ENCODE measurements at regions not wholly inside any gene's neighbourhood (a gene's known extent, or its start where the extent isn't known, plus 50 kb on each side); places are given as distances from the start of the nearest gene placed in this dataset.
"Not testable (repeated sequence)": the region's sequence is repeated elsewhere in the genome, so short reads cannot be mapped to it uniquely, and the experiment has no call there.

DNA sequence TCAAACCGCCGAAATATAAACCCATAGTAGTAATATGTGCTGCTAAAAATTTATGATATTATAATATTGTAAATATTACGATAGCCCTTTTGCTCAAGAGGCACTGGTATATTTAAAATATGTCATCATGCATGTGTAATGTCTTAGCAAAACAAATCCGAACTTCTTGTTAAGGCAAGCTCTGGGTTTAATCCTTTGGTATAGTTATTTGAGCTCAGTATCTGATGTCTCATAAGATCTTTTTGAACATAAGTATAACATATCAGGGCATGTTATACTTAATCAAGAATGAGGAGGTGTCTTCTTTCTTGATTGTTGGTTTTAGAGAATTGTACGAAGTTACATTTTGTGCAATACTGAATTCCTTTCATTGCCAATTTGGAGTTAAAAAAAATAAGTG is 154.1 kb upstream of the CBLB start:
- no peak for DNase-seq (ENCODE audit: low read depth in 2 of 2)

DNA sequence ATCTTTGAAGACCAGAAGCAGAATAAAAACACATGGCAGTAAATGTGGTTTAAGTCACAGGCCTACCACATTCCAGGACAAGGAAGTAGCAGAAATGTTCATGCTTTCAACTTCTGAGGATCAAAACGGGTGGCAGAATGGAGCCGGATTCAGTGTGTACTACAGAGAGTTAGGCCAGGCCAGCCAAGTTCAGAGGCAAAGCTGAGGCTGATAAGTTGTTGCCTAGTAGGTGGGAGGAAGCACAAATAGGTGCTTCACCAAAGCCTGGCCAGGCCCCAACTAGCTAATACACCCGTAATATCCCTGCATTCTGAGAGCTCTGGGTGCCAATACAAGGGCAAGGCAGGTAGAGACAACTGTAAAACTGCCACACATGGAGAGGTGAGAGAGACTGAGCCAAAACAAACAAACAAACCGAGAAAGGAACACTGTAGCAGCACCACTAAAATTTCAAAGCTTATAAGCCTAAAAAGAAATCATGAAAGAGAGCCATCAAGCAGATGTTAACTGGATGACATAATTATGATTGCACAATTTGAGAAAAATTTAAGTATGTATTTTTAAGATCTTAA is 156.4 kb upstream of the CBLB start:
- no peak for DNase-seq (ENCODE audit: low read depth in 2 of 2)

GRCh38 chr3:106029954-106030626 is 161.3 kb upstream of the CBLB start:
- DNase-seq (ENCODE audit: low read depth in 2 of 2) = no peak

DNA sequence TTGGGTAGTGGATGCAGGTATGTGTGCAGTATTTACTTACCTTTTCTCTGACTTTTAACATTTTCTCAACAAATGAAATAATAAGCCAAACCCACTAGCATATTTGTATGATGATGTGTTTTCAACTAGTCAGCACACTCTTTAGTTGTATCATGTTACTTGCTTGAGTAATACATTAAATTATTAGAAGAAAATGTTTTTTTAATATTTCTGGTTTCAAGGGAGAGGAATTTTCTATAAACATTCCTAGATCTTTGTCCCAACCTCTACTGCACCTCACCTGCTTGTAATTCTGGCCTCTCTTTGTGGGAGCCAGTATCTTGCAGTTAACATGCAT is 161.8 kb upstream of the CBLB start:
- no peak for DNase-seq (ENCODE audit: low read depth in 2 of 2)

DNA sequence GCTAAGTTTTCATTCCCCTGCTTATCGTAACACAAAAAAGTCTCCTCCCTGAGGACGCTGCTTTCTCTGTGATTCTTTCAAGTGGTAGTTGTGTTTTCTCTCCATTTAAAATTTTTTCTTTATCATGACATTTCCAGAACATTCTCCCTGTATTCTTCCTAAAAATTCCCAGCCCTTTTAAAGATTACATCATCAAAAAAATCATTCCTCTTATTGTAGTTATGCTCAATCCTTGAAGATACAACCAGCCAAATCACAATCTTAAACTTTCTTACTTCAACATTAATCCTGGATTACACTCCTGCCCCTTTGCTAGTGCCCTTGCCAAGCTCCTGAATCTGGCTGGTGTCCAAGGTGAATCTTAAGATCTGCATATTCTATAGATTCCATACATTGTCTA is 163.7 kb upstream of the CBLB start:
- no peak for DNase-seq (ENCODE audit: low read depth in 2 of 2)

DNA sequence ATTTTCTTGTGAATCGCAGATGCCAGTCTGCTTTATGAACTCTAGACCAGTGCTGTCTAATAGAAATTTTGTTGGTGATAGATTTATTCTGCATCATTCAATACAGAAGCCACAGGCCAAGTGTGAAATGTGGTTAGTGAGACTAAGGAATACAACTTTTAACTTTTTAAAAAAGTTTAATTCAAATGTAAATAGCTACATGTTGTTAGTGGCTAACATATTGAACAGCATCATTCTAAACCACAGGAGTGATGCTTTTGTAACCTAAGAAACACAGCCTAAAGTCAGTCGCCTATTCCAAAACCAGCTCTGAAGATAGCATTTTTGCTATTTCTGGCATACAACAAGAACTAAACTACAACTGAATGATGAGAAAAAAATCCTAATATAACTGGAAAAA is 164.8 kb upstream of the CBLB start:
- DNase-seq (ENCODE audit: low read depth in 2 of 2) = no peak

- no peak for DNase-seq (ENCODE audit: low read depth in 2 of 2)
Measured at GRCh38 chr3:106034313-106034712, 165.5 kb upstream of the CBLB start.

- DNase-seq (ENCODE audit: low read depth in 2 of 2) = no peak
Measured at GRCh38 chr3:106035619-106036018, 166.8 kb upstream of the CBLB start.

GRCh38 chr3:106036696-106037095 is 167.9 kb upstream of the CBLB start:
- no peak for DNase-seq (ENCODE audit: low read depth in 2 of 2)

DNA sequence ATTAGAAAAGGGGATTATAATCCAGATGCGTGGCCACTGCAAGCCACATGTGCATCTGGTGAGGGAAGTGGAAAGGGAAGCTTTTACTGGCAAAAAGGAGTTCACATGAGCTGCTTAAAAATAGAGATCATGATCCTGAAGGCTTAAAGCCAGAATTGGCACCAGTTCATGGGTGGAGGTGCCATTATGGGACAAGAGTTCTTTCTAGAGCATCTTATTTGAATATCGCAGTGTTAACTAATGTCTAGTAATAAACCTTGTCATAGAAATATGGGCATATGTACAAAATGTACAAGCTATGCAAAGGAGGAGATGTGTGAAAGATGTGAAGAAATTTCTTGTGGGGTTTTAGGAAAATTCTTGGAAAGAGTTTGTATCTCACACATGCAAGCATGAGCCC is 178.4 kb upstream of the CBLB start:
- DNase-seq (ENCODE audit: low read depth in 2 of 2) = no peak

- no peak for DNase-seq (ENCODE audit: low read depth in 2 of 2)
Measured at GRCh38 chr3:106048946-106049481, 180.2 kb upstream of the CBLB start.

DNA sequence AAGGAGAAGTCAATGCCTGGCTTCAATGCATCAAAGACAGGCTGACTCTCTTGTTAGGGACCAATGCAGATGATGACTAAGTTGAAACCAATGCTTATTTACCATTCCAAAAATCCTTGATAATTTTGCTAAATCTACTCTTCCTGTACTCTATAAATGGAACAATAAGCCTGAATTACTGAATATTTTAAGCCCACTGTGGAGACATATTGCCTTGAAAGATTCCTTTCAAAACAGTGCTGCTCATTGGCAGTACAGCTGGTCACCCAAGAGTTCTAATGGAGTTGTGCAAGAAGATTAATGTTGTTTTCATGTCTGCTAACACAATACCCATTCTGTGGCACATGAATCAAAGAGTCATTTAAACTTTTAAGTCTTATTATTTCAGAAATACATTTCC is 181.0 kb upstream of the CBLB start:
- DNase-seq (ENCODE audit: low read depth in 2 of 2) = no peak

DNA sequence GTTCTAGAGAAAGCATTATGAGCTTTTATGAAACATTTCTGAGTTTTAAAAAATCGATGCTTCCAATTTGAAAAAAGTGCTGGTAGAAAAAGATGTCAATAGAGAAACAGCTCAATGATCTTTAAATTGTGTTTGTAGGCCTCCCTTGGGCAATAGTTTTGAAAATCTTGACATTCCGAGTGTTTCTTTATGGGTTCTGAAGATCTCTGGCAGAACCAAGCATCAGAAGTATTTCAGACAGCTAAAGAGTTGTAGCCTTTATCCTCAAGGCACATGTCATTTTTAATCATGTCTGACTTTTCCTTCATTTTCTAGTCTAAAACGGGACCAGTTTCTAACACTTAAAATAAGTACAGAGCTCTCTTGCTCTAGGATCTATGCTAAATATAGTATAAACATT is 188.1 kb upstream of the CBLB start:
- DNase-seq (ENCODE audit: low read depth in 2 of 2) = no peak

DNA sequence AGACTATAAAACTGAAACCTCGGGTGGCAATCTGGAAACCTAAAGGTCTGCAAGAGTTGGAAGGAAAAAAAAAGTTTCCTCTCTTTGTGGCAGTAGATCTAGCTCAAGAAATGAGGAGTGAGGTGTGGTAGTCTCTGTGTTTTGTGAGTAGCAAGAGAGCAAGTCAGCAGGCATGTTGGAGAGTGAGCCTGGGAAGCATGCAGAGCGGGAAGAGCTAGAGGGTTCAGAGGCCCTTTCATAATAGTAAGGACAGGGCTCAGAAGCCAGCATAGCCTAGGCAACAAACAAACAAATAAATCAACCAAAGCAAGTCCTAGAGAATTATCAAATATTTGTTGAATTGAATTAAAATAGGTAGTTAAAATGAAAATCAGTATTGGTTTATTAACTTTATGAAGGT is 189.7 kb upstream of the CBLB start:
- no peak for DNase-seq (ENCODE audit: low read depth in 2 of 2)

- DNase-seq (ENCODE audit: low read depth in 2 of 2) = no peak
Measured at GRCh38 chr3:106059953-106060517, 191.2 kb upstream of the CBLB start.

DNA sequence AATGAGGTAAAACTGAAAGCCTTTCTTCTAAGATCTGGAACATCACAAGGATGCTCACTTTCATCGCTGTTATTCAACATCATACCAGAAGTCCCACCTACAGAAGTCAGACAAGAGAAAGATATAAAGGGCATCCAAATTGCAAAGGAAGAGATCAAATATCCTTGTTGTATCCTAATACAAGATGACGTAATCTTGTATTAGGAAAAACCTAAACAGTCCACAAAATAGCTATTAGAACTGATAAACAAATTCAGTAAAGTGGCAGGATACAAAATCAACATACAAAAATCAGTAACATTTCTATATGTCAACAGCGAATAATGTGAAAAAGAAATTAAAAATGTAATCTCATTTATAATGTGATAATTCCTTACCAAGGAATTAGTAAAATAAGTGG is 195.1 kb upstream of the CBLB start:
- no peak for DNase-seq (ENCODE audit: low read depth in 2 of 2)

GRCh38 chr3:106065831-106066230 is 197.0 kb upstream of the CBLB start:
- no peak for DNase-seq (ENCODE audit: low read depth in 2 of 2)

DNA sequence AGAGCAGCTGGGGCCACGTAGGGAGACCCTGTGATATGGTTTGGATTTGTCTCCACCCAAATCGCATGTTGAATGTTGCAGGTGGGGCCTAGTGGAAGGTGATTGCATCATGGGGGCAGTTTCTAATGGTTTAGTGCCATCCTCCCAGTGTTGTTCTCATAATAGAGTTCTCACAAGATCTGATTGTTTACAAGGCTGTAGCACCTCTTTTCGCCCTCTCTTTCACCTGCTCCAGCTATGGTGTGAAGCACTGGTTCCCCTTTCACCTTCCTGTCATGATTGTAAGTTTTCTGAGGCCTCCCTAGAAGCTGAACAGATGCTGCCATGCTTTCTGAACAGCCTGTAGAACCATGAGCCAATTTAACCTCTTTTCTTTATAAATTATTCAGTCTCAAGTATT is 198.9 kb upstream of the CBLB start:
- DNase-seq (ENCODE audit: low read depth in 2 of 2) = no peak

GRCh38 chr3:106068381-106068780 is 199.6 kb upstream of the CBLB start:
- no peak for DNase-seq (ENCODE audit: low read depth in 2 of 2)

DNA sequence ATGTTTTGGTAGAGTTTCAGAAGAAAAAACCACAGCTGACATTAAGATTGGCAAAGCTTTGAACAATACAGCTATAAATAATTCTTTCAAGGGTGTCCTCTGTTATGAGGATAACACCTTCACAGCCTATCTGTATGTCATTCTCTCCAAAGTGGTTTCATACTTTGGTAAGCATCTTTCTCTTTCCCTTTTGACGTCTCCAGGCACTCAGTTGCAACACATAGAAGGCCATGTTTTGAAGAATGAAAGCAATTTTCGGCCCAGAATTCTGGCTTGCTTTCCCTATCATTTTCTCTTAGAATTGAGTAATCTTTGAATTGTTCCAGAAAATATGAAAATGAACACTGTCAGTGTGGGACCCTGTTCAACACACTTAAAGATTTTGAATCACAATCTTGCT is 200.0 kb upstream of the CBLB start:
- DNase-seq (ENCODE audit: low read depth in 2 of 2) = no peak

- no peak for DNase-seq (ENCODE audit: low read depth in 2 of 2)
Measured at GRCh38 chr3:106070187-106070586, 201.4 kb upstream of the CBLB start.

DNA sequence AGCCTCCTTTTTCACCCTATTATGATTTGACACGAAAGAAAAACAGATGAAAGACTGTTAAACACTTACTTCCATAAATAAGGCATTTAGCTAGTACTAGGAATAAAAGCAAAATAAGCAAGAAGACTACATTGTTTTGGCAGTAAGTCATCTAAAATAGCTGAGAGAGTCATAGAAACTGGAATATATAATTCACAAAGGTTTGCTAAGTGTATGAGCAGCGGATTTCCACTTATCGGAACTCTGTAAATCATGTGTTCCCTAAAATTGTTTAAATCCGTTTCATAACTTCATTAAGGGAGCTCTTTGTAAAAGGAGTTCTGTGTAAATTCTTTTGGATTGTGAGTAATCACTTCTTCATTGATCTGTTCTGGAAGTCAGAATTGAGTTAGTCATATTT is 202.5 kb upstream of the CBLB start:
- no peak for DNase-seq (ENCODE audit: low read depth in 2 of 2)

DNA sequence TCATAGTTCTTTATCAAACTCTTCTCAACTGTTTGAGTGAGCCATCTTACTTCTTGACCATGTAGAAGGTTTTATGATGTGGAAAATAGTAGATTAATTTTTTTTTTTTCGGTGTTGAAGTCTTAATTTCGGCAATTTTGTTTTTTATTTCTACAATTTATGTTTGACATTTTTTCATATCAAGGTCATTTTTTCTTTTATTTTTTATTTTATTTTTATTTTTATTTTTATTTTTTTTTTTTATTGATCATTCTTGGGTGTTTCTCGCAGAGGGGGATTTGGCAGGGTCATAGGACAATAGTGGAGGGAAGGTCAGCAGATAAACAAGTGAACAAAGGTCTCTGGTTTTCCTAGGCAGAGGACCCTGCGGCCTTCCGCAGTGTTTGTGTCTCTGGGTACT is 203.8 kb upstream of the CBLB start:
- DNase-seq (ENCODE audit: low read depth in 2 of 2) = not testable (repeated sequence)

DNA sequence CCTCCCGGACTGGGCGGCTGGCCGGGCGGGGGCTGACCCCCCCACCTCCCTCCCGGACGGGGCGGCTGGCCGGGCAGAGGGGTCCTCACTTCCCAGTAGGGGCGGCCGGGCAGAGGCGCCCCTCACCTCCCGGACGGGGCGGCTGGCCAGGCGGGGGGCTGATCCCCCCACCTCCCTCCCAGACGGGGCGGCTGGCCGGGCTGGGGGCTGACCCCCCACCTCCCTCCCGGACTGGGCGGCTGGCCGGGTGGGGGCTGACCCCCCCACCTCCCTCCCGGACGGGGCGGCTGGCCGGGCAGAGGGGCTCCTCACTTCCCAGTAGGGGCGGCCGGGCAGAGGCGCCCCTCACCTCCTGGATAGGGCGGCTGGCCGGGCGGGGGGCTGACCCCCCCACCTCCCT is 205.0 kb upstream of the CBLB start:
- DNase-seq (ENCODE audit: low read depth in 2 of 2) = not testable (repeated sequence)
